ENCODE measurements at regions not wholly inside any gene's neighbourhood (a gene's known extent, or its start where the extent isn't known, plus 50 kb on each side); places are given as distances from the start of the nearest gene placed in this dataset.

DNA sequence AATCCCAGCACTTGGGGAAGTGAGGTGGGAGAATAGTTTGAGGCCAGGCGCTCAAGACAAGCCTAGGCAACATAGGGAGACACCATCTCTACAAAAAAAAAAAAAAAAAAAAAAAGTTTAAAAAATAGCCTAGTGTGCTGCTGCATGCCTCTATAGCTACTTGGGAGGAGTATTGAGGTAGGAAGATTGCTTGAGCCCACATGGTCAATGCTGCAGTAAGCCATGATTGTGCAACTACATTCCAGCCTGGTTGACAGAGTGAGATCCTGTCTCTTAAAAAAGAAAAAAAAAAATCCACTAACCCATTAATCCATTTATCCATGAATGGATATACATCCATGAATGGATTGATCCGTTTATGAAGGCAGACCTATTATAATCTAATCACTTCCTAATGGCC lies 1064.6 kb upstream of the EYS start (continued):
- TF ChIP-seq, protein P1, sequence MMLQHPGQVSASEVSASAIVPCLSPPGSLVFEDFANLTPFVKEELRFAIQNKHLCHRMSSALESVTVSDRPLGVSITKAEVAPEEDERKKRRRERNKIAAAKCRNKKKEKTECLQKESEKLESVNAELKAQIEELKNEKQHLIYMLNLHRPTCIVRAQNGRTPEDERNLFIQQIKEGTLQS (IDR thresholded peaks at IDR 0.05), result no peak
- TF ChIP-seq, protein P1 (CRISPR knock-in tag; conservative IDR thresholded peaks at IDR 0.05), result no peak
- TF ChIP-seq, protein P2, sequence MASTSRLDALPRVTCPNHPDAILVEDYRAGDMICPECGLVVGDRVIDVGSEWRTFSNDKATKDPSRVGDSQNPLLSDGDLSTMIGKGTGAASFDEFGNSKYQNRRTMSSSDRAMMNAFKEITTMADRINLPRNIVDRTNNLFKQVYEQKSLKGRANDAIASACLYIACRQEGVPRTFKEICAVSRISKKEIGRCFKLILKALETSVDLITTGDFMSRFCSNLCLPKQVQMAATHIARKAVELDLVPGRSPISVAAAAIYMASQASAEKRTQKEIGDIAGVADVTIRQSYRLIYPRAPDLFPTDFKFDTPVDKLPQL (IDR thresholded peaks at IDR 0.05; ENCODE audit: extremely low read depth, insufficient read length), result no peak

DNA sequence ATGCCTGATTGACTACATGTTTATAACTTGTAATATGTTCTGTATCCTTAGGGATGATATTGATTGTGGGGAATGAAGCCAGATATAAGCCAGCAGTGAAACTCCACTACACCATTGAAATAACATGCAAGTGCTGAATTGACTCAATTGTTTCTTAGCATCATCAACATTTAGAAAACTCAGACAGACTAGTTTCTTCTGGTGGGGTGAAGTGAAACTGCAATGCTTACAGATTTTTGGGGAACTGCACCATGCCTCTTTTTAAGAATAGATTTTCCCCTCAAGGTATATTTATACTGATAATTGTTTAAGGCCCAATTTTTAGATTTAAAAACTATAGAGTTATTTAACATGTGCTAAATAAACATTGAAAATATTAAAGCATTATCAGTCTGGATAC lies 1044.6 kb upstream of the EYS start:
- ATAC-seq (no peak), FAIRE-seq (no peak), DNase-seq (ENCODE audit: extremely low read depth in 1 of 4, low spot score in 3 of 4) (no peak)
- ChIA-PET POLR2A (no interaction called here), CTCF (ENCODE audit: low intra/inter-chr PET ratio) (no interaction called here)
- no peak overlapping the region for H2AFZ ChIP-seq (ENCODE audit: low read depth, low read length)
- no TSS peak for BruUV-seq (replicated peaks)
- intact Hi-C loops (cut with micrococcal nuclease) (no loop called here), in situ Hi-C loops (cut with MboI) (no loop called here)
- no peaks in the 10 kb centered on the region for H3K36me3 ChIP-seq (ENCODE audit: control insufficient read depth, insufficient read depth, low read length)
- H3K9me1 ChIP-seq (ENCODE audit: control insufficient read depth, insufficient read depth, low read length), result no peaks in the 10 kb centered on the region
- H3K9ac ChIP-seq (ENCODE audit: insufficient read depth in 1 of 2, low read depth in 2 of 2, low read length in 2 of 2), result no peak overlapping the region
- H3K4me2 ChIP-seq (ENCODE audit: insufficient read depth, low read length), result no peak overlapping the region
- no peaks in the 10 kb centered on the region for H3K4me1 ChIP-seq (replicated peaks in 1 of 2; ENCODE audit: control insufficient read depth in 2 of 2, insufficient read depth in 2 of 2, low read length in 2 of 2)
- H3K9me3 ChIP-seq (replicated peaks; ENCODE audit: control insufficient read depth, insufficient read depth, low read depth, low read length), result no peaks in the 10 kb centered on the region
- no peak overlapping the region for H3K27ac ChIP-seq (ENCODE audit: extremely low read depth, low read depth, low read length)
- TF ChIP-seq SIN3B (IDR thresholded peaks at IDR 0.05; ENCODE audit: low read depth) (no peak), ARID1B (IDR thresholded peaks at IDR 0.05) (no peak), DMBX1 (CRISPR knock-in tag; IDR thresholded peaks at IDR 0.05; ENCODE audit: borderline replicate concordance) (no peak)
- TF ChIP-seq, protein P3, sequence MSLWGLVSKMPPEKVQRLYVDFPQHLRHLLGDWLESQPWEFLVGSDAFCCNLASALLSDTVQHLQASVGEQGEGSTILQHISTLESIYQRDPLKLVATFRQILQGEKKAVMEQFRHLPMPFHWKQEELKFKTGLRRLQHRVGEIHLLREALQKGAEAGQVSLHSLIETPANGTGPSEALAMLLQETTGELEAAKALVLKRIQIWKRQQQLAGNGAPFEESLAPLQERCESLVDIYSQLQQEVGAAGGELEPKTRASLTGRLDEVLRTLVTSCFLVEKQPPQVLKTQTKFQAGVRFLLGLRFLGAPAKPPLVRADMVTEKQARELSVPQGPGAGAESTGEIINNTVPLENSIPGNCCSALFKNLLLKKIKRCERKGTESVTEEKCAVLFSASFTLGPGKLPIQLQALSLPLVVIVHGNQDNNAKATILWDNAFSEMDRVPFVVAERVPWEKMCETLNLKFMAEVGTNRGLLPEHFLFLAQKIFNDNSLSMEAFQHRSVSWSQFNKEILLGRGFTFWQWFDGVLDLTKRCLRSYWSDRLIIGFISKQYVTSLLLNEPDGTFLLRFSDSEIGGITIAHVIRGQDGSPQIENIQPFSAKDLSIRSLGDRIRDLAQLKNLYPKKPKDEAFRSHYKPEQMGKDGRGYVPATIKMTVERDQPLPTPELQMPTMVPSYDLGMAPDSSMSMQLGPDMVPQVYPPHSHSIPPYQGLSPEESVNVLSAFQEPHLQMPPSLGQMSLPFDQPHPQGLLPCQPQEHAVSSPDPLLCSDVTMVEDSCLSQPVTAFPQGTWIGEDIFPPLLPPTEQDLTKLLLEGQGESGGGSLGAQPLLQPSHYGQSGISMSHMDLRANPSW (CRISPR knock-in tag; IDR thresholded peaks at IDR 0.05), result no peak
- H3K27me3 ChIP-seq (ENCODE audit: control insufficient read depth in 2 of 2, insufficient read depth in 2 of 2, low read length in 2 of 2), result no peaks in the 10 kb centered on the region
- H3K79me2 ChIP-seq (ENCODE audit: control insufficient read depth, insufficient read depth, low read length), result no peaks in the 10 kb centered on the region
- no peak overlapping the region for H3K4me3 ChIP-seq
- H4K20me1 ChIP-seq (replicated peaks; ENCODE audit: control insufficient read depth, insufficient read depth, low read length), result no peaks in the 10 kb centered on the region

All from K562 (cell line).